Glutamatergic neuron (in vitro differentiated cells): ENCODE measurements at regions not wholly inside any gene's neighbourhood (a gene's known extent, or its start where the extent isn't known, plus 50 kb on each side); places are given as distances from the start of the nearest gene placed in this dataset.

ENCODE experiments used
- DNase-seq: peaks from one replicate; pipeline ENCODE4 v3.0.0; 2022
- H3K27ac Mint-ChIP-seq: one replicate; pipeline ENCODE4 v1.8.0; 2020; ENCODE audit warnings: mild to moderate bottlenecking, mixed read lengths, inconsistent platforms; ENCODE audit not compliant: unreplicated experiment
- H3K27me3 Mint-ChIP-seq: one replicate; pipeline ENCODE4 v1.8.0; 2020; ENCODE audit warnings: mild to moderate bottlenecking, moderate library complexity, mixed read lengths, inconsistent platforms; ENCODE audit not compliant: unreplicated experiment
- H3K36me3 Mint-ChIP-seq: one replicate; pipeline ENCODE4 v1.8.0; 2020; ENCODE audit warnings: mild to moderate bottlenecking, mixed read lengths, inconsistent platforms; ENCODE audit not compliant: unreplicated experiment
- H3K4me1 Mint-ChIP-seq: one replicate; pipeline ENCODE4 v1.8.0; 2020; ENCODE audit warnings: mild to moderate bottlenecking, low read depth, mixed read lengths, inconsistent platforms; ENCODE audit not compliant: unreplicated experiment
- H3K4me3 Mint-ChIP-seq: one replicate; pipeline ENCODE4 v1.8.0; 2020; ENCODE audit warnings: mild to moderate bottlenecking, mixed read lengths, inconsistent platforms; ENCODE audit not compliant: unreplicated experiment
- H3K9me3 Mint-ChIP-seq: one replicate; pipeline ENCODE4 v1.8.0; 2020; ENCODE audit warnings: mild to moderate bottlenecking, moderate library complexity, mixed read lengths, inconsistent platforms; ENCODE audit not compliant: unreplicated experiment
- TF ChIP-seq, protein P1 (sequence below): fragments of 200-600 bp; sonication (generic); IDR thresholded peaks from one replicate; pipeline ENCODE4 v1.5.0; 2021; ENCODE audit not compliant: partially characterized antibody, unreplicated experiment

DNA sequence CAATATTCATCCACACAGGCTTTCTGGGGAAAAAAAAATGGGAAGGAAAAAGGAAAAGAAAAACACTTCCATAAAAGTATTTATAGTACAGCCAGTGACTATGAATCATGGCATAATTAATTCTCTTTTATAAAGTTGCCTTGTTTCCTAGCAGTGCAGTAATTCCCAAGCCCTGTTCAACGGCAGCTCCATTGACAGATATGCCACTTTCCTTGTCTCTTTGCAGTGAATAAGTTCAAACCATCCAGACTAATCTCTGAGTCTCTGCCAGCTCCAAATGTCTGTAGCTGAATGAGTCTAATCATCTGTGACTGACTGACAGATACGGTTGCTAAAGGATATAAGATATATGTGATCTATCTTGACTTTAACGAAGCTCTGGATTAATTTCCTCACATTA, 52.9 kb upstream of the KCNJ16 start:
- TF ChIP-seq, protein P1, sequence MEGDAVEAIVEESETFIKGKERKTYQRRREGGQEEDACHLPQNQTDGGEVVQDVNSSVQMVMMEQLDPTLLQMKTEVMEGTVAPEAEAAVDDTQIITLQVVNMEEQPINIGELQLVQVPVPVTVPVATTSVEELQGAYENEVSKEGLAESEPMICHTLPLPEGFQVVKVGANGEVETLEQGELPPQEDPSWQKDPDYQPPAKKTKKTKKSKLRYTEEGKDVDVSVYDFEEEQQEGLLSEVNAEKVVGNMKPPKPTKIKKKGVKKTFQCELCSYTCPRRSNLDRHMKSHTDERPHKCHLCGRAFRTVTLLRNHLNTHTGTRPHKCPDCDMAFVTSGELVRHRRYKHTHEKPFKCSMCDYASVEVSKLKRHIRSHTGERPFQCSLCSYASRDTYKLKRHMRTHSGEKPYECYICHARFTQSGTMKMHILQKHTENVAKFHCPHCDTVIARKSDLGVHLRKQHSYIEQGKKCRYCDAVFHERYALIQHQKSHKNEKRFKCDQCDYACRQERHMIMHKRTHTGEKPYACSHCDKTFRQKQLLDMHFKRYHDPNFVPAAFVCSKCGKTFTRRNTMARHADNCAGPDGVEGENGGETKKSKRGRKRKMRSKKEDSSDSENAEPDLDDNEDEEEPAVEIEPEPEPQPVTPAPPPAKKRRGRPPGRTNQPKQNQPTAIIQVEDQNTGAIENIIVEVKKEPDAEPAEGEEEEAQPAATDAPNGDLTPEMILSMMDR = no peak
- Mint-ChIP-seq H3K9me3 (no peaks in the 10 kb centered on the region), H3K36me3 (no peaks in the 10 kb centered on the region), H3K4me1 (no peaks in the 10 kb centered on the region), H3K4me3 (no peak overlapping the region), H3K27ac (no peak overlapping the region), H3K27me3 (peaks cover 3% of the 10 kb centered on the region)
- DNase-seq = no peak

DNA sequence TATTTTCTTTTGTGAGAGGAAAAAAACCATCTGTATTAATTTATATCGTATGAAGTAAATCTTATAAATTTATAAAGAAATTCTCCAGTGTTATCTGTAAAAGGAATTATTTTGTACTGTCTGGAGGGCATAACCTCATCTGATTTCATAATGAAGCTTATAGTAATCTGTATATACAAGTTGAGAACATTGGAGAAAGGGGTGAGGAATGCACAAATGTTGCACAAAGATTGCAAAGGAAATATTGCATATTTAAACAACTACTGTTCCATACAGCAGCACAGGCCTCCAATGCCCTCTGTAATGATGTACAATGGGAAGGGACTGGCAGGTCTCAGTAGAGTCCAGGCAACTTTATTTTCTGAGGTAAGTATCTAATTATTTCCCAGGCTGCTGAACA, 50.8 kb upstream of the KCNJ16 start:
- Mint-ChIP-seq H3K4me3 (no peak overlapping the region), H3K27me3 (no peaks in the 10 kb centered on the region), H3K27ac (no peak overlapping the region), H3K9me3 (no peaks in the 10 kb centered on the region), H3K36me3 (no peaks in the 10 kb centered on the region), H3K4me1 (no peaks in the 10 kb centered on the region)
- TF ChIP-seq, protein P1 = no peak
- DNase-seq = no peak
